Central memory CD4-positive, alpha-beta T cell (primary cell): ENCODE measurements at regions not wholly inside any gene's neighbourhood (a gene's known extent, or its start where the extent isn't known, plus 50 kb on each side); places are given as distances from the start of the nearest gene placed in this dataset.

Experiments
- DNase-seq: peaks from one replicate; pipeline ENCODE4 v3.0.0; 2022

DNA sequence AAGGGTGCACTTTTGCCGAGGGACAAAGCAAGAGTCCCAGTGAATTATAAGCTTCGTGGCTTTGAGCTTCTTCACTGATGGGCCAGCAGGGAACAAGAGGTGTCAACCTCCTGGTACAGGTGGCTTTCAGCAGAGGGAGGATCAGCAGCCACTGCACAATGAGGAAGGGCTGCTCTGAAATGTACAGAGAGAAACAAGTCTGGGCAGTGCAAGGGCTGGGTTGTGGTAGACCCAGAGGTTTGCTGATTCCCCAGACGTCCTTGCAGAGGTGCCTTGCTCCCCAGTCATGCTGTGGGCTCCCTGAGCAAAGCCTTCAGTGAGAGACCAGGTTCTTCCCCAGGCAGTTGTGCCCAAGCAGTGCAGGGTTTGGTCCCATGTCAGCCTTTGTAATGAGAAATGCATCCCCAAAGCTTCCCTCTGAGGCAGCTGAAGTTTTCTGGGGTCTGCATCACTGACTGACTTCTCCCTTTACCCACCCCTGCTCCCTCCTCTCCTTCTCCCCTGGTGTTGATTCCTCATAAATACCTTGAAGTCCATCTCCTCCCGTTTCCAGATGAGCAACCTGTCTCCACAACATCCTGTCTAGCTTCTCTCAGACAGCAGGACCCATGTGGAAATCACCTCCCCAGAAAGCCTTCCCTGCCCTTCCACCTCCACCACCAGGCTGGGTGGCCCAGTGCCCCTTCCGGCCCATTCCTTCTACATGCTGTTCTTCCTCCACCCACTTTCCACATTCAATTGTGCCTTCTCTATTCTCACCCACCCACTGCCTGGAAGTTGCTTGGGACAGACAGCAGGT lies 599.6 kb upstream of the ADAMTS16 start:
- no peak for DNase-seq

DNA sequence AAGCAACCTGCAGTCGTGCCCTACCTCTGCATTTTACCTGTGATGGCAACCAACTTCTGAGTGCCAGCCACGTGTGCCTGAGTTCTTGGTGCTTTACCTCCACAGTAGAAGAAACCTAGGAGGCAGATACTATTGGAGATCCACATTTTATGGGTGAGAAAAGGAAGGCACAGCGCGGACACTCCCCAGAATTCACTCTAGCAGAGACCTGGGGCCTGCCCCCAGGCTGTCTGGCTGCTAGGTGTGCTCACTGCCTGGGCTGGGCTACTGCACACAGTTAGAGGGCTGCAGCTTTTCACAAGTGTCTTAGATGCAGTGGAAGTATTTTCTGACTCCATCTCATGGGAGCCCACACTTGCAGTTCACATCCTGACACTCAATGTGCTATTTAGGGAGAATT lies 598.8 kb upstream of the ADAMTS16 start:
- no peak for DNase-seq

GRCh38 chr5:4542145-4542778 lies 597.9 kb upstream of the ADAMTS16 start:
- no peak for DNase-seq

DNA sequence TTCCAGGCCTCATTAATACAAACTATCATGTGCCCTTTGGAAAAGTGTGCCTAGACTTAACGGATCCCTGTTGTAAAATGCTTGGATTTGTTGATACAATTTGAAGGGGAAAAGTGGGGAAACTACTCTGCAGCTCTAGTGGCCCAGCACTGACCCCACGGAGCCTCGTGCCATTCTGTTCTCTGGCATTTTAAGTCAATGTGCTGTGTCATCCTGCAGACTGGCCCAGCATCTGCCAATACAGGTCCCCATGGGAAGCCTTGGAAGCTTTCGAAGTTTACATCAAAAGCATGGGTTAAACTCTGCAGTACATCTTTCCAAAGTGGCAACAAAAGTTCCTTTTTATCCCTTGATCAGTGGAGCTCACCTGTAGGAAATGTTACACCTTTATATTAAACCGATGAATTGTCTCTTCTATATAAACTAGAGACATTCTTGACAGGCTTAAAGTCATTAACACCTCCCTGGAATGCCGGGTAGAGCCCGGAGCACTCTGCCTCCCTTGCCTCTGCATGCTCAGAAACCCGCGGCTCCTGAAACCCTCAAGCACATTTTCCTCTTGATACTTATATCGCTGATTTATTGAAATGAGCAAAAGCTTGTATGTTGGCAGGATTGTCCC lies 596.0 kb upstream of the ADAMTS16 start:
- DNase-seq: no peak

DNA sequence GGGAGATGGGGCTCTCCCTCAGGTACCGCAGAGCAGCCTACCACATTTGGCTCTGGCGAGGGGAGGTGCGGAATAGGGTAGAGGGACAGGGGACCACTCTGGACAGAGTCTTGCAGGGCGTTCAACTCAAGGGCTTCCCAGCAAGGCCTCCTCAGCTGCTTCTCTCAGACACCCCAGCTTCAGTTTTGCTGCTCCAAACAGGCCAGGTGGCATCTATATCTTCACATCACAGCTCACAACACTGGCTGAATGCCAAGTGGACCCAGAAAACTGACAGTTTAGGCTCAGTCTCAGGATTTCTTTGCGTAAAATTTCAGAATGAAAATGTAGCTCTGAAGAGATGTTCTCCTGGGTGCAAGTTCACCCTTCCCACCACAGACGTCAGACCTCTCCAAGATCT lies 592.6 kb upstream of the ADAMTS16 start:
- no peak for DNase-seq

DNA sequence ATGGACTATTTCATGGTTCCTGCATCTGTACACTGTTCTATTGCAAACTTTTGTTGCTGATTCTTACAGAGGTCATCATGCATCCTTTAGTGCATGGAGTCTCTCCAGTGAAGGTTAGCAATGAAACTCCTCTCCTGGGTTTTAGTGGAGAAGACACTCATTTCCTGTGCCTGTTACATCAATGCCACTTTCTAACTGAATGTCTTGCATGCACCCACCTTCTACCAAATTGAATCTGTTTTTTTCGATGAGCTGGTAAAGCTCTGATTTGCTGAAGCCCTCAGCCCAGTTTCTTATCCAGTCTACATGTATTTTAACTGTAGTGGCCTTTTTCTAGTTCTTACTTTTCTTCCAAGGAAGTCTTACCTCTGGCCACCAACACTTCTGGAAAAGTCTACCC lies 591.8 kb upstream of the ADAMTS16 start:
- DNase-seq: no peak

GRCh38 chr5:4549351-4549750 lies 590.8 kb upstream of the ADAMTS16 start:
- no peak for DNase-seq

- DNase-seq: no peak
Measured at GRCh38 chr5:4551034-4551433, 589.1 kb upstream of the ADAMTS16 start.

GRCh38 chr5:4553130-4553529 lies 587.0 kb upstream of the ADAMTS16 start:
- DNase-seq: no peak

DNA sequence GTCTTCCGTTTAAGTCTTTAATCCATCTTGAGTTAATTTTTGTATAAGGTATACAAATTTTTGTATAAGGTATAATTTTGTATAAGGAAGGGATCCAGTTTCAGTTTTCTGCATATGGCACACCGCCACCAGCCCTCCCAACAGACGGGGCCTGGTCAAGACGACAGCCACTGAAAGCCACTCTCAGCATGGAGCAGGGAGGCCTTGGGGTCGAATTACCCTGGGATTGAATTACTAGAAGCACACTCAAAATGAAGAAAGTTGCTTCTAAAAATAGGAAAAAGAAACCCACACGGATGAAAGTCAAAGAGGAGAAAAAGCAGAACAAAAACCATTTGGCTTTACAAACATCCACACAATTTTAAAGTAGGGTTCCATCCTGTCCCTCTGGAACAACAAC lies 586.2 kb upstream of the ADAMTS16 start:
- DNase-seq: no peak

DNA sequence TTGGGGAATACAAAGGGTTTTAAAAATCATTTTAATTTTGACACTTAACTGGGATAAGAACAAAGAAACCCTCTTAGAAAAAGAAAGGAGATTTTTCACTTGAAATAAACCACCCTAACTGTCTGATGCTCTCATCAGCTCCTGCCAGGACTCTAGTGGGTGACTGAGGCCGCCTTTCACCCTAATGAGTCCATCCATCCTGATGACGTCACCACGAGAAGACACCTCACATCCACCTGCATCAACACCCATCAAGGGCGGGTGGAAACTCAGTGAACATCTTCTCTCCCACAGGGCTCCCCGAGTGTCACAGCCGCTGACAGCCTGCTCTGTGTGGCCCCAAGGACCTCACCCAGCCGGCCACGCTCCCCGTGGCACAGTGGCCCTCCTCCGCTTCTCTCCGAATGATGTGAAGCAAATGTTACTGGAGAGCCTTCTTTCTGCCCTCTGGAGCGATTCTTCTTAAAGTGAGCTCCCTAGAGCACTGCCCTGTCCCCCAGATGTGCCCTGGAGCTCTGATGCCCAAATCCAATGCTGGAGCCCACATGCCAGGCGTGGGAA lies 584.3 kb upstream of the ADAMTS16 start:
- no peak for DNase-seq

DNA sequence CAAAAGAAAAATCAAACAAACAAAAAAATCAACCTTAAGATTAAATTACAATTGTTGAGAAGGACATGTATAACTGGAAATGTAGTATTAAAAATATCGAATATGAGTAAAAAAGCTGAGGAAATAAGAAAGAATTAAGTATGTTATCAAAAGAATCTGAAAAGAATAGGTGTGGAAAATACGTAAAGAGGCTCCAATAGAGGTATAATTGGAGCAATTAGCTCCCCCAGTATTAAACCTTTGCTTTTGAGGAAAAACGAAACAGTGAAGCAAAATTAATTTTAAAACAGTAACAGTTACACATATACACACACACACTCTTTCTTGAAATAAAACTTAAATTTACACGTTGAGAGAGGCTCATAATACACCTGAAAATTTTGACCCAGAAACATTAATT lies 578.7 kb upstream of the ADAMTS16 start:
- DNase-seq: no peak

- DNase-seq: no peak
Measured at GRCh38 chr5:4563400-4563799, 576.7 kb upstream of the ADAMTS16 start.

DNA sequence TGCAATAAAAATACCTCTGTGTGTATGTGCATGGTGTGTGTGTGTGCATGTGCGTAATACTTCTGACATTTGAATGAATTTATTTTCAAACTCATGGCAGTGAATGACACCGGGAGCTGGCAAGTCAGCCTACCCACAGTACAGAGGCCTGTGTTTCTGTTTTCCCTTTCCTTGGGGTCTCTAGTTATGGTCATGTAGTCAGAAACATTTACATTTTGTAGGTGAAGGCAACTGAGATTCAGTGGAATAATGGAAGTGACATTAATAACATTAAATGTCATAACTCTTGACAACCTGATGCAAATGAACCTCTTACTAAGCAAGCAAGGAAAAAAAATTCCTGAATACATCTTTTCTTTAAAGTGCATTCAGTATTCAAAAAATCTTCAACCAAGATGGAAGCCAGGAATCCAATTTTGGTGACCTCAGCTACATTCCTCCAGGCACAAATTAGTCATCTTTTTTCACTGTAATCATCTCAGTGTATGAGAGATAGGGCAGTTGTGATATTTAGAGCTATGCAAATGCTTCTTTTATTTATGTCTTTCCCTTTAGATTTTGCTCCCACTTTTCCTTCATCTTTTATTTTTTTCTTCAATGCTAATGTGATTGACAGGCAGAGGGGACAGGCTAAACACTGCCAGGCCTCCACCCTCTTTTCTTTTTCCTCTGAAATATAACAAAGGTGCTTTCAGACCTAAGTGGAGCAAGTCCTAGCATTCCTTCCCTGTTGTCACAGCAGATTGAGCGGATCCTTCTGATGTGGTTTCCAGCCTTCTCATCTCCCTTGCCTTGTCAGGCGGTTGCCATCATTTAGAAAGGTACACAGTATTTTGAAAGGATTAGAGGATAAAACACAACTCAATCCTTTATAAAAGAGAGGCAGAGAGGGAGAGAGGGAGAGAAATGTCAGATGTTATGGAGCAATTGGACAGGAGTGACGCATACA lies 569.8 kb upstream of the ADAMTS16 start:
- DNase-seq: no peak

GRCh38 chr5:4571248-4571948 lies 568.7 kb upstream of the ADAMTS16 start:
- DNase-seq: no peak

DNA sequence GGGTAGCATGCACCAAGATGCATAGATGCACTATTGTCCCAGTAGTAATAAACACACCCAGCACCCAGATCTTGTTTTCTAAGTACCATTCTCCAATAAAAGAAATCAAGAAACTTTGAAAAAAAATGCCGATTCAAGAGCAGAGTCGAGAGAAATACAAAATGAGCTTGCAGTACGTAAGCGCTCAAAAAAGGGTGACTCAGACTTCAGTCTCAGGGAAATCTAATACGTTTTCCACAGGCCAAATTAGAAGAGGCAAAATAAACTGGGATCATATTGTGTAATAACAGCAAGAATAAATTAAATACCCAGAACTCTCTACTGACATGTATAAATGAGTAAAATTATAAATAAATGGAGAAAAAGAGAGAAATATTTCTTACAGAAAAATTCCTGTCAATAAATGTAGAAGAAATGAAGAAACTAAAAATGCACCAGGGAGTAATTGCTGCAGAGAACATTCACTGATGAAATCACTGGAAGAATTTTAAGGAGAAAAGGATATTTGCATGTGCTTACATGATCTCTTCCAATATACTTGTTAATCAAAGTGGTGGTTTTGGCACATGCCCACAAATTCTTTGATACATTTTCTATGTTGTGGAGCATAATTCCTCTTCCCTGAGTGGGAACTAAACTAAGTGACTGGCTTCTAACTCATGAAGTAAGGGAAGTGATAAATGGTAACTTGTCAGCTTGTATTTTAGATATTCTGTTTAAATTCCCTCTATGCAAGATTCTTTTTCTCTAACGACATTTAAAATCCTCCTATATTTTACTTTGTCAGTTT lies 567.6 kb upstream of the ADAMTS16 start:
- DNase-seq: no peak

DNA sequence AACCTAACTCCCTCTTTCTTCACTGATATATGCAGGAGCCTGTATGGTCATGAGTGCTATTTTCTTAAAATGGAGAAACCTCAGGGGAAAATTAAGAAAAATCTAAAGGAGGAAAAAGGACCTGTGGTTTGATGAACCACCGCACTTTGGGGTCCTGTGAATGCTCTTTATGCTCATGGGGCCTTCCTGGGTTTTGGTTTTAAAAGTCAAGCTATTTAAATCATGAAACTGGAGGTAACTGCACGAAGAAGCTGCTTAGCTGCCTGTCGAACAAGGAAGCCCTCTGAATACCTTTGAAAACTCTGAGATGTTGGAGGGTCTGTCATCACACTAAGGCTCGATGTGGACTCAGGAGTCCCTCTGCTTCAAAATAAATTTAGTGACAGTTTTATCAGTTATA lies 564.5 kb upstream of the ADAMTS16 start:
- no peak for DNase-seq

GRCh38 chr5:4576161-4576748 lies 563.9 kb upstream of the ADAMTS16 start:
- no peak for DNase-seq

DNA sequence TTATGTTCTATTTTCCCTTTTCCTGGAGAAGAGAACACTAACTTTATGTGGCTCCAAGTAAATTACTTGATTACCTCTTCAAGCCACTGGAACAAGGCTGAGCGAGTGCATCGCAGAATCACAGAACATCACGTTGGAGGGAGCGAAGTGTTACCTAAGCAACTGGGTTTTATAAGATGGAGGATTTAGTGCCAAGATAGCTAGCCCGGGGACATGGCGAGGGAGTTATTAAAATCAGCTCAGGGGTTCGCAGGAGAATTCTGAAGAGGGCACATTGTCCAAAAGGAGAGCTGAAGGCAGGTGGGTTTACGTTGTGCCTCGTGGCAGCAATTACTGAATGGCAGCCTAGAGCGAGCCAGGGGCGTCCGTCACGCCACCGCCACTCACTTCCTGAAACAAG lies 563.2 kb upstream of the ADAMTS16 start:
- DNase-seq: no peak

DNA sequence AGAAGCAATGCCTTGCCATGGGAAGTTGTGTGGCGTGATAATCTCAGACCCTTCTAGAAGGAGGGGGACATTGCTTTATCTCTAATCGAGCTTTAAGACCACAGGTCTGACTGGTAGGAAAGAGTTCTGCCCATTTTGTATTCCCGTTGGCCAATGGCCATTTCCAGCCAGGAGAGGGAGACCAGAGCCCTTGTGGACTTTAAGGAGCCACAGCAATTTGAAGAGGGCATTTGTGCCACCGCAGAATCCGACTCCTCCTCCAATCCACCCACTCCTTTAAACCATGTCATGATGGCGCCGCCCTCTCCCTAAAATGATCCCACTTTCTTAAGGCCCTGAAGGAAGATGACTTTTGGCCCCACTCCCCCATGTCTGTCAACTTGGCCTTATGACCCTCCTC lies 560.5 kb upstream of the ADAMTS16 start:
- DNase-seq: no peak

DNA sequence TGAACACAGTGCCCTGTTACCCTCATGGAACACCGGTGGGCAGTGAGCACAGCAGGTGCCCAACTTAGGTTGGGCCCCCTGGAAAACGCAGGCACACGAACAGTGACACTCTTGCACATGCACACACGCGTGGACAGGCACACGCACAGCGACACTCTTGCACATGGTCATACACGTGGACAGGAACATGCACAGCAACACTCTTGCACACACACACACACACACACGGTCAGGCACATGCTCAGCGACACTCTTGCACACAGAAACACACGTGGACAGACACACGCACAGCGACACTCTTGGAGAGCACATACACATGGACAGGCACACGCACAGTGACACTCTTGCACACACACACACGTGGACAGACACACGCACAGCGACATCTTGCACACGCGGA lies 559.4 kb upstream of the ADAMTS16 start:
- DNase-seq: no peak
